Breast epithelium (tissue), 4 donors: ENCODE measurements at regions not wholly inside any gene's neighbourhood (a gene's known extent, or its start where the extent isn't known, plus 50 kb on each side); places are given as distances from the start of the nearest gene placed in this dataset.

ENCODE experiments used
- DNase-seq, 2 donors: peaks; one replicate each; pipeline ENCODE4 v3.0.0-alpha.2; 2019; ENCODE audit warnings: low spot score in 2 of 2
- H3K27ac ChIP-seq, 2 donors: fragments of 200-600 bp; sonication (generic) in 1 of 2; one replicate each; pipeline ENCODE4 v1.5.1; 2016 to 2019; ENCODE audit warnings: mild to moderate bottlenecking in 1 of 2
- H3K27me3 ChIP-seq, 2 donors: fragments of 200-600 bp; sonication (generic) in 1 of 2; one replicate each; pipeline versions ENCODE4 v1.5.1 to v1.6.0; 2017 to 2019; ENCODE audit warnings: control low read depth in 1 of 2, mild to moderate bottlenecking in 1 of 2
- H3K36me3 ChIP-seq: fragments of 200-600 bp; one replicate; pipeline ENCODE4 v1.5.1; 2019
- H3K4me1 ChIP-seq, 2 donors: fragments of 200-600 bp; sonication (generic); one replicate each; pipeline ENCODE4 v1.5.1; 2016 to 2019; ENCODE audit warnings: control low read depth in 1 of 2
- H3K4me3 ChIP-seq, 3 donors: fragments of 200-600 bp; sonication (generic); 1 replicate in 2 of 3; 2 replicates in 1 of 3; pipeline ENCODE4 v1.5.1; 2016 to 2019; ENCODE audit warnings: mild to moderate bottlenecking in 3 of 3, moderate library complexity in 2 of 3
- H3K9me3 ChIP-seq, 2 donors: fragments of 200-600 bp; sonication (generic) in 1 of 2; one replicate each; pipeline ENCODE4 v1.5.1; 2016 to 2019; ENCODE audit warnings: control low read depth in 1 of 2
- intact Hi-C: fragments of 100-400 bp; cut with DNase I; formaldehyde crosslinking; loops from one replicate; pipeline ENCODE4 v1.15.1; 2023; ENCODE audit warnings: low total_unique reads
- TF ChIP-seq, protein P1 (sequence below), 3 donors: fragments of 450-650 bp; IDR thresholded peaks; one replicate each; pipeline ENCODE4 v1.5.1; 2016 to 2017; ENCODE audit warnings: antibody characterized with exemption in 3 of 3, mild to moderate bottlenecking in 3 of 3, moderate library complexity in 3 of 3

DNA sequence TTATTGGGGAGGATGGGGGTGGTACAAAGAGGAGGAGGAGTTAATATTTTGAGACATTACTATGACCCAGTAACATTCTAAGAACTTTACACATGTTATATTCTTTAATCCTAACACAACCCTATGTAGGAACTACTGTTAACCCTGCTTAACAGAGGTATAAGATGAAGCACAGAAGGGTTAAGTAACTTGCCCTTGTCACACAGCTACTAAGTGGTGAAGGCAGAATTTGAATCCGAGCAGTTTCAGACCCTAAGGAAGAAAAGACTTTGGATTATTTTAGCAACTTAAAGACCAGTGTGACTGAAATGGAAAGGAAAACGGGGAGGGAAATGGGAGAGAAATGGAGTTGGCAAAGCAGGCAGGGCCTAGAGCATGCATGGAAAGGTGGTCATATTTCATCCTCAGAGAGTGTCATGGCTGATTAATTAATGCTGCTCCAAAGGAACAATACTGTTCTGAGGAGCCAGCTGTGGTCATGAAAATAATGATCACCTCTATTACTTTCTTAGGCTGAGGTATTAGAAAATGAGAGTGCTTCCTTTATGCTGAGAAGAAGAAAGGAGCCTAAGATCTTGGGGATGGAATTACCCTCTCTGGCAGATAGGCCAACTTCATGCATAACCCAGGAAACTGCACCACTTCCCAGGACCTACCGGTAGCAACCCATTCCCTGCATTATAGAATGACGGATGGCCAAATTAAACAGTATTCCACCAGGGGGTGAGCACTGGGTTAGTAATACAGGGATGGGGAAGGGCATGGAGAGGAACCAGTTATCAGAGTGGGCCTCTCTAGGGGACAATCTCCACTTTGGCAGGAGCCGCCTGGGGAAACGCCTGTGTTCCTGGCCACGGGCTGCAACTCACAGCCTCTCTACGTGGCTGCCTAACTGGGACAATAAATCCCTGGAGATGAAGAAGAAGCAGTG is 50.1 kb upstream of the TNFAIP3 start:
- H3K27ac ChIP-seq: no peak overlapping the region
- no peaks in the 10 kb centered on the region for H3K9me3 ChIP-seq
- TF ChIP-seq, protein P1, sequence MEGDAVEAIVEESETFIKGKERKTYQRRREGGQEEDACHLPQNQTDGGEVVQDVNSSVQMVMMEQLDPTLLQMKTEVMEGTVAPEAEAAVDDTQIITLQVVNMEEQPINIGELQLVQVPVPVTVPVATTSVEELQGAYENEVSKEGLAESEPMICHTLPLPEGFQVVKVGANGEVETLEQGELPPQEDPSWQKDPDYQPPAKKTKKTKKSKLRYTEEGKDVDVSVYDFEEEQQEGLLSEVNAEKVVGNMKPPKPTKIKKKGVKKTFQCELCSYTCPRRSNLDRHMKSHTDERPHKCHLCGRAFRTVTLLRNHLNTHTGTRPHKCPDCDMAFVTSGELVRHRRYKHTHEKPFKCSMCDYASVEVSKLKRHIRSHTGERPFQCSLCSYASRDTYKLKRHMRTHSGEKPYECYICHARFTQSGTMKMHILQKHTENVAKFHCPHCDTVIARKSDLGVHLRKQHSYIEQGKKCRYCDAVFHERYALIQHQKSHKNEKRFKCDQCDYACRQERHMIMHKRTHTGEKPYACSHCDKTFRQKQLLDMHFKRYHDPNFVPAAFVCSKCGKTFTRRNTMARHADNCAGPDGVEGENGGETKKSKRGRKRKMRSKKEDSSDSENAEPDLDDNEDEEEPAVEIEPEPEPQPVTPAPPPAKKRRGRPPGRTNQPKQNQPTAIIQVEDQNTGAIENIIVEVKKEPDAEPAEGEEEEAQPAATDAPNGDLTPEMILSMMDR (IDR thresholded peaks at IDR 0.05): no peak
- H3K27me3 ChIP-seq: no peaks in the 10 kb centered on the region
- H3K4me1 ChIP-seq: no peaks in the 10 kb centered on the region
- no peaks in the 10 kb centered on the region for H3K36me3 ChIP-seq
- intact Hi-C loops: no loop called here
- DNase-seq: no peak
- H3K4me3 ChIP-seq: no peak overlapping the region
